HG03378 (cell line): ENCODE measurements at regions not wholly inside any gene's neighbourhood (a gene's known extent, or its start where the extent isn't known, plus 50 kb on each side); places are given as distances from the start of the nearest gene placed in this dataset.
"Not testable (repeated sequence)": the region's sequence is repeated elsewhere in the genome, so short reads cannot be mapped to it uniquely, and the experiment has no call there.

ENCODE experiments used
- ATAC-seq: cut with Tn5 transposase; IDR thresholded peaks from one replicate; pipeline ENCODE4 v1.9.1; 2021; ENCODE audit warnings: mild to moderate bottlenecking, moderate library complexity; ENCODE audit not compliant: unreplicated experiment

GRCh38 chr22:49469896-49470740 lies 357.6 kb downstream of the BRD1 start:
- ATAC-seq = no peak

GRCh38 chr22:49468487-49469198 lies 359.0 kb downstream of the BRD1 start:
- no peak for ATAC-seq

- ATAC-seq = no peak
Measured at GRCh38 chr22:49466878-49467595, 360.6 kb downstream of the BRD1 start.

DNA sequence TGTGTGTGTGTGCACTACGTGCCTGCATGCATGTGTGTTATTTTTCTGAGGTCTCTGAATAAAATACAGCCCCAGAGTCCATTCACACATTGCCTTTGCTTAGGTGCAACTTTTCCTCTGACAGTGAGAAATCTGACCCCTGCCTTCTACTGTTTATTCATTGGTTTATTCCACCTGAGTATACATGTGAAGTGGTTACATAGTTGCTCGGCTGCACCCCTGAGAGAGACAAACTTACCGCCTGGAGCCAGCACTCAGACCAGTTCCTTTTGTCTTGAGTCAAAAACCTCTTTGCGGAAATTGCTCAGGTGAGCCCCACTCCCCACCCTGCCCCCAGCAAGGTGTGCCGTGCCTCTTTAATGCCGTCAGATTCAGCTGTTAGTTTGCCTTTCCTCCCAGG lies 363.6 kb downstream of the BRD1 start:
- ATAC-seq = no peak

GRCh38 chr22:49462795-49463194 lies 364.9 kb downstream of the BRD1 start:
- no peak for ATAC-seq

DNA sequence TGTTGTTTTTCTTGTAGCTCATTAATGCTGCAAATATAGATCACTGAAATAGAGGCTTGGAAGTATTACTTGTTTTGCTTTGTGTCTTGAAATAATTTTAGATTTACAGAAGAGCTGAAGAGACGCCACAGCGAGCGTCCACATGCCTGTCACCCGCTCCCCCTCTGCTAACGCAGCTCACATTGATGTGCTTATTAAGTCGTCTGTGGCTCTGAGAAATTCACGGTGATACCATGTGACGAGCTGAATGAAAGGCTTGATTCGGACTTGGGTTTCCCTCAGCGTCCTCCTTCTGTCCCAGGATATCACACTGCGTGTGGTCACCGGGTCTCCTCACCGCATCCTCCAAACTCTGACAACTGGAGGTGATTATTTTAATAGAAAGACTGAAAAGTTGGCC lies 365.4 kb downstream of the BRD1 start:
- no peak for ATAC-seq

DNA sequence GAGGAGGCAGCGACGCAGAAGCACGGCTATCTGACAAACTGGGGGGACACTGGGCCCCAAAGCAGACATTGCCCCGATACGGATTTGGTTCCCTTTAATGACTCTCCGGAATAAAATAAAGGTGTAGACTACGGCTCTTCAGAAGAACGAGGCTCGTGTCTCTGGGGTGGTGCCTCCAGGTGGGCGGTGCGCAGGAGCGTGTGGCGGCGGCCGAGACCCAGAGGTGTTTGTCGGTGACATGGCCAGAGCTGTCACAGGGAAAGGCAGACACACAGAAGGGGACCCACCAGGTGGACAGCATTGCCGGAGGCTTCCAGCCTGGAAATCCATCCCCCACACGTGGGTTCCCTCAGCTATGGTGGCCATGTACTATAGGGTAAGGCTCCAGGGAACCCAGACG lies 366.0 kb downstream of the BRD1 start:
- no peak for ATAC-seq

DNA sequence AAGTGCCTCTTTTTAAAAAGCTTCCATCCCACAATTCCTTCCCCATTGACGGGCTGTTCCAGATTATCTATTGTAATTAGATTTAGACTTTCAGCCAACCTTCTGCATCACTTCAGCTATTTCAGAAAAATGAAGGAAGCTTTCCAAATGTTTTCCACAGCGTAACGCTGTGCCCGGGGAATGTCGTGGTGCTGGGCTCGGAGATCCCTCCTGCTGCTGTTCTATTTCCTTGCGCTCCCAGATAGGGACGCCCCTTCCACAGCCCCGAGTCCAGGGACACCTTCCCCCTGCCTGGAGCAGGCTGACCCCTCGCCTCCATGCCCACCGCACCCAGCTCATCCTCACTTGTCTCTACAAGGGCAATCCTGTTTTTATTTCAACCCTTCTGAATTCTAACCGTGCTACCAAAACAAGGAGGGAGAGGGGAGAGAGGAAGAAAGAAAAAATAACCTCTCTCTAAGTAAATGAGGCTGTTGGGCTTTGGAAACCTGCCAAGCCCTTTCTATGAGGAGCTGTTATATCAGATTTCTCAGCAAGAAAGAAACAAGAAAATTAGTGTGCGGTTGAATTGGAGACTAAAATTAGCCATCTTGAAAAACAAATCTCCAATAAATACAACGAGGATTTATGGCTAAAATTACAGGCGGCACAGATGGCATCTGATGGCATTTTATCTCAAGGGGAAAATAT lies 366.9 kb downstream of the BRD1 start:
- no peak for ATAC-seq

GRCh38 chr22:49460091-49460490 lies 367.6 kb downstream of the BRD1 start:
- ATAC-seq = no peak

DNA sequence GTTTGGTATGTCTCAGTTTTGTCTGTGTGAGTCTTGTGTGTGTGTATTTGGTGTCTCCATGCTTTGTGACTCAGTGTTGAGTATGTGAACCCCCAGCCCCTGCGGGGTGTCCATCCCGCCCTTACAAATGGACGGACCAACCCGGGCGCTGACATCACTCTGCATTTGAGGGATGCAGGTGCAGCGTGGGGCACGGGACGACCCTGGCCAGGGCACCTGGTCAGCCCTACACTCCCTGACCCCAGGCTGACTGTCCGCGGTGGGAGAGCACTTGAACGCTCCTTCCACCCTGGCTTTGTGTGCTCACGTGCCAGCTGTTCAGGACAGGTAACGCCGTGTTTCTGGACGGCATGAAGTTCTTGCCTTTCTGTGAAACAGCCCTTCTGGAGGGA lies 369.0 kb downstream of the BRD1 start:
- ATAC-seq = no peak

GRCh38 chr22:49457946-49458707 lies 369.5 kb downstream of the BRD1 start:
- ATAC-seq = no peak

GRCh38 chr22:49457146-49457545 lies 370.5 kb downstream of the BRD1 start:
- ATAC-seq = no peak

DNA sequence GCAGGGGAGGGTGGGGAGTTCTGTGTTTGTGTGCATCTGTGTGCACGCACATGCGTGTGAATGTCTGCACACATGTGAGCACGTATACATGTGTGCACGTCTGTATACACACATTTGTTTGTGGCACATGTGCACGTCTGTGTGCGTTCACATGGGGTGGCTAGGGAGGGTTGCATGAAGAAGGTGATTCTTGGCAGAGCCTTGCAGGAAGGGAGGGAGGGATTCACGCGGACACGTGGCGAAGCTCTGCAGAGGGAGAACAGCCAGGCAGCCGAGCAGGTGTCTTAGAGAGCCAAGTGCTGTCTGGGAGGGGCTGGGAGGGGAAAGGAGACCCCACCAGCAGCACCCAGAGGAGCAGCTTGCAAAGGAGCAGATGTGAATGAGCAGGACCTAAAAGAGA lies 372.1 kb downstream of the BRD1 start:
- no peak for ATAC-seq

DNA sequence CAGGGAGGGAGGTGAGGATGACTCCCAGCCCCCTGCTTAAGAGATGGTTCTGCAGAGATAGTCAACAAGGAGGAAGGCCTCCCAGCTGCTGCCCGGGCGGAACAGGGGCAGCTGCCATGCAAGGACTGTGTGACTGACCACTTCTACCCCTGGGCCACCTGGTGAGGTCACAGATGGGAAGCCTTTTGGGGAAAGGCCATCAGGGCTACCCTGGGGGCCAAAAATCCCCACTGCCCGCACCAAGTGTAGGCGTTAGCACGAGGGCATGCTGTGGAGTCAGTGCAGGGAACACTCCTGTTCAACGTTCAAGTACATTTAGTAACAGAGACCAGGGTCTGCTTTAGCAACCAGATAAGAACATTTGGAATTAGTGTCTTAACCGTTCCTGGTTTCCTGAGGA lies 372.9 kb downstream of the BRD1 start:
- ATAC-seq = no peak

DNA sequence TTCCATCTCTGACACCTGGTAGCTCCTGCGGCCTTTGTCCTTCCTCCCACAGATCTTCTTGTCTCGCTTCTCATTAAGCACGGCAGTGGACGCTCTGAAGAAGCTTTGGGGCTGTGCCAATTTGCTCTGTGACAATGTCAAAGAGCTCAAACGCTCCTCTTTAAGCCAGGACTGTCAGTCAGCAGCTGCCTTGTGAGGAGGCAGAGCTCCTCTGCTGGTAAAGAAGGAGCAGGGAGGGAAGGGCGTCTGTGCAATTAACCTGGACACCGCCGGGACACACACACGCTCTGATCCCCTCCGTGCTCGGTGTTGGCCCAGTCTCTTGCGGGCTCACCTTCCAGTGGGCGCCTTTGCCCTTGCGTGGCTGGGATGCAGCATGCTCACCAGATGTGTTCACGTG lies 373.9 kb downstream of the BRD1 start:
- no peak for ATAC-seq

GRCh38 chr22:49453019-49453418 lies 374.7 kb downstream of the BRD1 start:
- ATAC-seq = not testable (repeated sequence)

DNA sequence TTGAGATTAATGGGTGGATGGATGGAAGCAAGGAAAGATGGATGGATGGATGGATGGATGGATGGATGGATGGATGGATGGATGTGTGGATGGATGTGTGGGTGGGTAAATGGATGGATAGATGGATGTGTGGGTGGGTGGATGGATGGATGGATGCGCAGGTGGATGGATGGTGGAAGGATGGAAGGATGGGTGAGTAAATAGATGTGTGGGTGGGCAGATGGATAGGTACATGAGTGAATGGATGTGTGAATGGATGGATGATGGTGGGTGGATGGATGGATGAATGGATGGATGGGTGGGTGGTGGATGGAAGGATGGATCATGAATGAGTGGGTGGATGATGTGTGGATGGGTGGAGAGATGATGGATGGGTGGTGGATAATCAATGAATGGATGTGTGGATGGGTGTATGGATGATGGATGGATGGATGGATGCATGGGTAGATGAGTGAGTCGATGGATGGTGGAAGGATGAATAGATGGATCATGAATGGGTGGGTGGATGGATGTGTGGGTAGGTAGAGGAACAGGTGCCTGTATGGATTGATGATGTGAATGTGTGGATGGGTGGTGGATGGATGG lies 375.2 kb downstream of the BRD1 start:
- no peak for ATAC-seq

GRCh38 chr22:49451070-49451840 lies 376.4 kb downstream of the BRD1 start:
- ATAC-seq = no peak

GRCh38 chr22:49450498-49450897 lies 377.2 kb downstream of the BRD1 start:
- no peak for ATAC-seq
